HT1080 (cell line): ENCODE measurements at regions not wholly inside any gene's neighbourhood (a gene's known extent, or its start where the extent isn't known, plus 50 kb on each side); places are given as distances from the start of the nearest gene placed in this dataset.
"Not testable (repeated sequence)": the region's sequence is repeated elsewhere in the genome, so short reads cannot be mapped to it uniquely, and the experiment has no call there.

Source experiments
- DNase-seq: peaks from one replicate; pipeline ENCODE4 v3.0.0-alpha.2; 2015; ENCODE audit warnings: low read depth

- peak; percentile 79 for DNase-seq
Observed at GRCh38 chr10:8305876-8306652, 251.6 kb downstream of the GATA3 start.

GRCh38 chr10:8306685-8307364, 252.3 kb downstream of the GATA3 start:
- DNase-seq: peak; percentile 69

- no peak for DNase-seq
Observed at GRCh38 chr10:8310930-8311329, 256.4 kb downstream of the GATA3 start.

- no peak for DNase-seq
Observed at GRCh38 chr10:8311526-8312070, 257.1 kb downstream of the GATA3 start.

GRCh38 chr10:8312079-8312478, 257.6 kb downstream of the GATA3 start:
- DNase-seq: peak; percentile 37

GRCh38 chr10:8312781-8313180, 258.3 kb downstream of the GATA3 start:
- DNase-seq: peak; percentile 31

- no peak for DNase-seq
Observed at GRCh38 chr10:8314486-8314885, 260.0 kb downstream of the GATA3 start.

- no peak for DNase-seq
Observed at GRCh38 chr10:8315619-8316021, 261.1 kb downstream of the GATA3 start.

GRCh38 chr10:8316284-8316683, 261.8 kb downstream of the GATA3 start:
- no peak for DNase-seq

GRCh38 chr10:8318429-8318828, 263.9 kb downstream of the GATA3 start:
- not testable (repeated sequence) for DNase-seq

- no peak for DNase-seq
Observed at GRCh38 chr10:8318956-8319355, 264.5 kb downstream of the GATA3 start.

- DNase-seq: no peak
Observed at GRCh38 chr10:8319704-8320103, 265.2 kb downstream of the GATA3 start.

GRCh38 chr10:8321990-8322389, 267.5 kb downstream of the GATA3 start:
- no peak for DNase-seq

- DNase-seq: peak; percentile 7
Observed at GRCh38 chr10:8323428-8324054, 269.1 kb downstream of the GATA3 start.

- DNase-seq: no peak
Observed at GRCh38 chr10:8325024-8325980, 270.8 kb downstream of the GATA3 start.

- DNase-seq: no peak
Observed at GRCh38 chr10:8326396-8327139, 272.1 kb downstream of the GATA3 start.

- no peak for DNase-seq
Observed at GRCh38 chr10:8327140-8327423, 272.6 kb downstream of the GATA3 start.

- no peak for DNase-seq
Observed at GRCh38 chr10:8331387-8331786, 276.9 kb downstream of the GATA3 start.

- peak; percentile 86 for DNase-seq
Observed at GRCh38 chr10:8331896-8332729, 277.6 kb downstream of the GATA3 start.

- no peak for DNase-seq
Observed at GRCh38 chr10:8332730-8333111, 278.2 kb downstream of the GATA3 start.
